RWPE2 (cell line): ENCODE measurements at regions not wholly inside any gene's neighbourhood (a gene's known extent, or its start where the extent isn't known, plus 50 kb on each side); places are given as distances from the start of the nearest gene placed in this dataset.

Experiments
- ATAC-seq: fragments of 200-7000 bp; cut with Tn5 transposase; 3 replicates; pipeline ENCODE4 v1.9.1; 2021; ENCODE audit warnings: low read depth
- DNase-seq: peaks from one replicate; pipeline ENCODE4 v3.0.0-alpha.2; 2020; ENCODE audit warnings: low spot score
- H3K27ac ChIP-seq: fragments of 450-650 bp; 2 replicates; pipeline ENCODE4 v1.5.1; 2017; ENCODE audit warnings: mild to moderate bottlenecking; ENCODE audit not compliant: poor library complexity, severe bottlenecking
- H3K27me3 ChIP-seq: fragments of 250-450 bp; sonication (Bioruptor Pico); 2 replicates; pipeline ENCODE4 v1.5.1; 2021; ENCODE audit warnings: mild to moderate bottlenecking, moderate library complexity; ENCODE audit not compliant: insufficient read depth, poor library complexity, severe bottlenecking
- H3K36me3 ChIP-seq: fragments of 250-450 bp; sonication (Bioruptor Pico); 2 replicates; pipeline ENCODE4 v1.5.1; 2020; ENCODE audit warnings: low read depth, mild to moderate bottlenecking, moderate library complexity
- H3K4me1 ChIP-seq: fragments of 250-450 bp; sonication (Bioruptor Pico); 2 replicates; pipeline ENCODE4 v1.5.1; 2021; ENCODE audit warnings: mild to moderate bottlenecking, moderate library complexity; ENCODE audit not compliant: insufficient read depth, poor library complexity, severe bottlenecking
- H3K4me3 ChIP-seq: fragments of 250-450 bp; sonication (Bioruptor Pico); 2 replicates; pipeline ENCODE4 v1.5.1; 2021; ENCODE audit warnings: mild to moderate bottlenecking, moderate library complexity; ENCODE audit not compliant: severe bottlenecking
- H3K9me3 ChIP-seq: fragments of 250-450 bp; sonication (Bioruptor Pico); 2 replicates; pipeline ENCODE4 v1.5.1; 2021; ENCODE audit warnings: mild to moderate bottlenecking, moderate library complexity; ENCODE audit not compliant: severe bottlenecking
- TF ChIP-seq, protein P1 (sequence below): fragments of 450-650 bp; IDR thresholded peaks from one replicate; pipeline ENCODE4 v1.5.1; 2017; ENCODE audit warnings: mild to moderate bottlenecking, moderate library complexity; ENCODE audit not compliant: poor library complexity, severe bottlenecking

DNA sequence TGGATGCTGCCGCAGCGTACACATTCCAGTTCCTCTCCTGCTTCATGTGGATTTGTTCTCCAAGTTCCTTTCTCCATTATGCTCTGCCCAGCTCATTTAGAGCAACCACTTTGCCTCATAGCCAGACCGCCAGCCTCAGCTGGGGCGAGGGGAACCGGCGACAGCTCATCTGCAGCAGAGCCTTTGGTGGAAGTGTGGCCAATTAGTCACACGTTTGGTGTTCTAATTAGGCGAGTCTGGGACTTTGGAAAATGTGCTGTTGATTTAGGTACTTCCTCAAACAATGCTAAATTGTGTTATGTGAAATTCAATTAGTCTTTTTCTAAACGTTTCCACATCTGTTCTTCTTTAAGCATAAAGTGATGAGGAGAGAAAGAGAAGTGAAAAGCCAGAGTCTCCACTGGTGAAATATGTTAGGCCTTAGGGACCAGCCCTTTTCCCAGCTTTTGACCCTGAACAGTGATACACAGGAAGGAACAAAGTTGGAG is 217.9 kb downstream of the TBX18 start:
- no peak overlapping the region for H3K4me3 ChIP-seq
- TF ChIP-seq, protein P1, sequence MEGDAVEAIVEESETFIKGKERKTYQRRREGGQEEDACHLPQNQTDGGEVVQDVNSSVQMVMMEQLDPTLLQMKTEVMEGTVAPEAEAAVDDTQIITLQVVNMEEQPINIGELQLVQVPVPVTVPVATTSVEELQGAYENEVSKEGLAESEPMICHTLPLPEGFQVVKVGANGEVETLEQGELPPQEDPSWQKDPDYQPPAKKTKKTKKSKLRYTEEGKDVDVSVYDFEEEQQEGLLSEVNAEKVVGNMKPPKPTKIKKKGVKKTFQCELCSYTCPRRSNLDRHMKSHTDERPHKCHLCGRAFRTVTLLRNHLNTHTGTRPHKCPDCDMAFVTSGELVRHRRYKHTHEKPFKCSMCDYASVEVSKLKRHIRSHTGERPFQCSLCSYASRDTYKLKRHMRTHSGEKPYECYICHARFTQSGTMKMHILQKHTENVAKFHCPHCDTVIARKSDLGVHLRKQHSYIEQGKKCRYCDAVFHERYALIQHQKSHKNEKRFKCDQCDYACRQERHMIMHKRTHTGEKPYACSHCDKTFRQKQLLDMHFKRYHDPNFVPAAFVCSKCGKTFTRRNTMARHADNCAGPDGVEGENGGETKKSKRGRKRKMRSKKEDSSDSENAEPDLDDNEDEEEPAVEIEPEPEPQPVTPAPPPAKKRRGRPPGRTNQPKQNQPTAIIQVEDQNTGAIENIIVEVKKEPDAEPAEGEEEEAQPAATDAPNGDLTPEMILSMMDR = no peak
- H3K4me1 ChIP-seq = no peaks in the 10 kb centered on the region
- no peaks in the 10 kb centered on the region for H3K9me3 ChIP-seq
- H3K27ac ChIP-seq = no peak overlapping the region
- H3K36me3 ChIP-seq = no peaks in the 10 kb centered on the region
- DNase-seq = no peak
- no peaks in the 10 kb centered on the region for H3K27me3 ChIP-seq
- no peak for ATAC-seq

GRCh38 chr6:84539122-84539856 is 225.1 kb downstream of the TBX18 start:
- Histone ChIP-seq H3K4me3 (no peak overlapping the region), H3K27ac (no peak overlapping the region), H3K9me3 (no peaks in the 10 kb centered on the region), H3K36me3 (no peaks in the 10 kb centered on the region), H3K27me3 (no peaks in the 10 kb centered on the region), H3K4me1 (no peaks in the 10 kb centered on the region)
- TF ChIP-seq, protein P1 = no peak
- DNase-seq = no peak
- ATAC-seq = no peak

DNA sequence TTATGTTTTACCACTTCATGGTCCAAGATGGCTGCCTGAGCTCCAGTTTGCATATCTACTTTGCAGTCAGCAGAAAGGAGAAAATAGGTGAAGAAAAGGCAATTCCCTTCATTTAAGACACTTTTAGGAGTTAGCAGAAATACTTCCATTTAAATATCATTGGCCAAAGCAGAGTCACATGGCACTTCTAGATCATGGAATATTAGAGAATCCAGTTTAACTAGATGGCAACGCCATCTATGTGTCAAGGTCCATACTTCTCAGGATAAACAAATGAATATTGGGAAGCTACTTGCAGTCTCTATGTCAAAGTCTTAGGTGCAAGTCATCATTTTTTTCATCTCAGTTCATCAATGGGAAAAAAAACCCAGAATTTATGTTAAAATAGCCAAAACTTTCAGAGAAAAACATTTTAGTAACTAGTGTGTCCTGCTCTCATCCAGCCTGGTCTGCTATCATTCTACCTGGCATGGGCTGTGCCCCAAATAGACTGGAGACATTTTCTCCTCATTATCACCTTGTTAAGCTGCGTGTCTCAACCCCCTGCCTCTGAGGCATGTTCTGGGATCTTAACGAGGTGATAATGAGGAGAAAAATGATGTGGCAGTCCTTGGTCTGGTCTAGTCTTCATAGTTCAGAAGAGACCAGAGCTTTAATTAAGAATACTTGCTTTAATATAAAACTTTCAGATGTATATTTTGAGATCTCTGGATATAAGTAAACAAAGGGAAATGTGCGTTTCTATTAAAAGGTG is 227.3 kb downstream of the TBX18 start:
- TF ChIP-seq, protein P1 = peak; percentile 24
- H3K27me3 ChIP-seq = no peaks in the 10 kb centered on the region
- no peak overlapping the region for H3K27ac ChIP-seq
- no peak; the same call in 2 of the 3 replicates for ATAC-seq
- H3K36me3 ChIP-seq = no peaks in the 10 kb centered on the region
- H3K9me3 ChIP-seq = no peaks in the 10 kb centered on the region
- no peak for DNase-seq
- no peak overlapping the region for H3K4me3 ChIP-seq
- H3K4me1 ChIP-seq = no peaks in the 10 kb centered on the region

GRCh38 chr6:84528201-84528600 is 236.2 kb downstream of the TBX18 start:
- no peaks in the 10 kb centered on the region for H3K27me3 ChIP-seq
- H3K9me3 ChIP-seq = no peaks in the 10 kb centered on the region
- peaks cover 3% of the 10 kb centered on the region for H3K4me1 ChIP-seq
- H3K4me3 ChIP-seq = no peak overlapping the region
- TF ChIP-seq, protein P1 = no peak
- DNase-seq (no peak), ATAC-seq (no peak)
- no peak overlapping the region for H3K27ac ChIP-seq
- no peaks in the 10 kb centered on the region for H3K36me3 ChIP-seq
